ENCODE measurements at regions not wholly inside any gene's neighbourhood (a gene's known extent, or its start where the extent isn't known, plus 50 kb on each side); places are given as distances from the start of the nearest gene placed in this dataset.

GRCh38 chr5:170440771-170441392, 51.7 kb upstream of the KCNMB1 start:
- ChIA-PET POLR2A (no interaction called here), CTCF (interaction anchor here (1.1 to 2.0 kb wide), 2 partner anchors 191 to 371 kb away, joined by 5 to 7 read pairs; no protein-coding TSS in a partner anchor)
- Mint-ChIP-seq H3K27ac (no peak overlapping the region), H3K27me3 (no peaks in the 10 kb centered on the region), H3K9me3 (ENCODE audit: low read depth) (no peaks in the 10 kb centered on the region), H3K4me3 (no peak overlapping the region), H3K4me1 (peaks cover 2% of the 10 kb centered on the region), H3K36me3 (ENCODE audit: low read depth) (no peaks in the 10 kb centered on the region)
- intact Hi-C loops (cut with DNase I, micrococcal nuclease): no loop called here
- ATAC-seq: no peak
- DNase-seq: no peak

- POLR2A ChIA-PET: no interaction called here
- CTCF ChIA-PET: no interaction called here
- no peak for DNase-seq
- H3K27me3 Mint-ChIP-seq: no peaks in the 10 kb centered on the region
- no peaks in the 10 kb centered on the region for H3K9me3 Mint-ChIP-seq (ENCODE audit: low read depth)
- no peak overlapping the region for H3K27ac Mint-ChIP-seq
- ATAC-seq: no peak
- intact Hi-C loops (cut with DNase I, micrococcal nuclease): no loop called here
- no peaks in the 10 kb centered on the region for H3K36me3 Mint-ChIP-seq (ENCODE audit: low read depth)
- no peak overlapping the region for H3K4me3 Mint-ChIP-seq
- H3K4me1 Mint-ChIP-seq: peaks cover 2% of the 10 kb centered on the region
Measured at GRCh38 chr5:170439944-170440269, 50.7 kb upstream of the KCNMB1 start.

- intact Hi-C loops (cut with DNase I, micrococcal nuclease): no loop called here
- DNase-seq (no peak), ATAC-seq (no peak)
- Mint-ChIP-seq H3K4me3 (no peak overlapping the region), H3K4me1 (no peaks in the 10 kb centered on the region), H3K27me3 (no peaks in the 10 kb centered on the region), H3K27ac (no peak overlapping the region), H3K9me3 (ENCODE audit: low read depth) (no peaks in the 10 kb centered on the region), H3K36me3 (ENCODE audit: low read depth) (no peaks in the 10 kb centered on the region)
- CTCF ChIA-PET: interaction anchor here (0.9 to 1.6 kb wide), 2 partner anchors 90 to 185 kb away, joined by 3 read pairs; no protein-coding TSS in a partner anchor
- POLR2A ChIA-PET: no interaction called here
Measured at GRCh38 chr5:170439223-170439943, 50.2 kb upstream of the KCNMB1 start.

Data from activated CD4-positive, alpha-beta T cell treated with anti-CD3 and anti-CD28 coated beads for 36 hours (primary cell).